SK-N-SH (cell line): ENCODE measurements at regions not wholly inside any gene's neighbourhood (a gene's known extent, or its start where the extent isn't known, plus 50 kb on each side); places are given as distances from the start of the nearest gene placed in this dataset.

Source experiments
- CTCF ChIA-PET: fragments of 300-600, 350-600 bp; formaldehyde crosslinking; extraction: SDS; loops from one replicate; lab custom pipeline; 2021; lab: Yijun Ruan, JAX
- POLR2A ChIA-PET: fragments of 350-600 bp; sonication (Branson Sonifier 250); formaldehyde crosslinking; extraction: SDS; loops from one replicate; lab custom pipeline; 2020; ENCODE audit warnings: antibody characterized with exemption, inconsistent platforms; lab: Yijun Ruan, JAX
- DNase-seq: peaks from one replicate; pipeline ENCODE4 v3.0.0; 2012
- H2AFZ ChIP-seq: fragments of 200-600 bp; sonication (generic); 2 replicates; pipeline ENCODE4 v1.8.1; 2016; ENCODE audit warnings: antibody characterized with exemption, mild to moderate bottlenecking, low read depth
- H3F3A ChIP-seq: fragments of 200-600 bp; sonication (generic); replicated peaks from 2 replicates; pipeline ENCODE3; 2016; ENCODE audit warnings: antibody characterized with exemption, mild to moderate bottlenecking; ENCODE audit not compliant: insufficient read depth
- H3K27ac ChIP-seq, 2 experiments: fragments of 200-500 bp in 1 of 2; fragments of 200-600 bp in 1 of 2; sonication (Bioruptor generic) in 1 of 2; sonication (generic), shearing (Covaris generic) in 1 of 2; 2 replicates each; pipeline versions ENCODE4 v1.5.1 to v1.6.1; 2014 to 2016; ENCODE audit warnings: low read depth in 2 of 2, inconsistent platforms in 1 of 2, low read length in 1 of 2, mild to moderate bottlenecking in 1 of 2, mixed read lengths in 1 of 2
- H3K27me3 ChIP-seq: fragments of 200-600 bp; sonication (generic), shearing (Covaris generic); 2 replicates; pipeline ENCODE4 v1.6.1; 2016; ENCODE audit warnings: mixed run types; ENCODE audit not compliant: insufficient read depth
- H3K36me3 ChIP-seq, 2 experiments: fragments of 200-500 bp in 1 of 2; fragments of 200-600 bp in 1 of 2; sonication (Bioruptor generic) in 1 of 2; sonication (generic) in 1 of 2; replicated peaks in 1 of 2; 2 replicates each; pipeline versions ENCODE3 to v1.5.1; 2014 to 2016; ENCODE audit warnings: low read length in 1 of 2, mild to moderate bottlenecking in 1 of 2; ENCODE audit not compliant: insufficient read depth in 2 of 2, control insufficient read depth in 1 of 2
- H3K4me1 ChIP-seq, 2 experiments: fragments of 200-500 bp in 1 of 2; fragments of 200-600 bp in 1 of 2; sonication (Bioruptor generic) in 1 of 2; sonication (generic), shearing (Covaris generic) in 1 of 2; 2 replicates each; pipeline versions ENCODE4 v1.5.1 to v1.6.1; 2014 to 2016; ENCODE audit warnings: low read depth in 1 of 2, low read length in 1 of 2, mixed run types in 1 of 2; ENCODE audit not compliant: insufficient read depth in 2 of 2, control insufficient read depth in 1 of 2
- H3K4me2 ChIP-seq: fragments of 200-600 bp; sonication (generic), shearing (Covaris generic); 2 replicates; pipeline ENCODE4 v1.6.1; 2017; ENCODE audit warnings: mixed run types
- H3K4me3 ChIP-seq, 2 experiments: fragments of 200-500 bp in 1 of 2; fragments of 200-600 bp in 1 of 2; sonication (Bioruptor generic) in 1 of 2; sonication (generic), shearing (Covaris generic) in 1 of 2; 2 replicates each; pipeline versions ENCODE4 v1.5.1 to v1.8.1; 2014 to 2016; ENCODE audit warnings: low read depth in 2 of 2, inconsistent platforms in 1 of 2, low read length in 1 of 2, mild to moderate bottlenecking in 1 of 2, mixed read lengths in 1 of 2, moderate library complexity in 1 of 2
- H3K79me2 ChIP-seq: fragments of 200-600 bp; sonication (generic); 2 replicates; pipeline ENCODE4 v1.8.1; 2017; ENCODE audit warnings: mild to moderate bottlenecking; ENCODE audit not compliant: insufficient read depth
- H3K9ac ChIP-seq: fragments of 200-600 bp; sonication (generic); 2 replicates; pipeline ENCODE4 v1.6.1; 2017; ENCODE audit warnings: mixed run types
- H3K9me2 ChIP-seq: fragments of 200-600 bp; sonication (generic); 2 replicates; pipeline ENCODE4 v1.6.1; 2017; ENCODE audit warnings: mixed run types
- H3K9me3 ChIP-seq: fragments of 200-600 bp; sonication (generic); 2 replicates; pipeline ENCODE4 v1.6.1; 2017; ENCODE audit warnings: mixed run types, mild to moderate bottlenecking, moderate library complexity
- H4K20me1 ChIP-seq: fragments of 200-600 bp; sonication (generic); 2 replicates; pipeline ENCODE4 v1.6.1; 2017; ENCODE audit warnings: mild to moderate bottlenecking, mixed run types; ENCODE audit not compliant: insufficient read depth
- CHD2 ChIP-seq: fragments of 150-350 bp; IDR thresholded peaks from 2 replicates; pipeline ENCODE4 v1.6.1; 2018; ENCODE audit warnings: low read length; ENCODE audit not compliant: partially characterized antibody
- ELF1 ChIP-seq: IDR thresholded peaks from 2 replicates; pipeline ENCODE4 v1.4.0; 2012
- EP300 ChIP-seq, 2 experiments: IDR thresholded peaks; 2 replicates each; pipeline versions ENCODE4 v1.4.0 to v1.6.1; 2012; ENCODE audit warnings: borderline replicate concordance in 1 of 2, low read depth in 1 of 2, low read length in 1 of 2
- EZH2phosphoT487 ChIP-seq: fragments of 200-600 bp; sonication (generic); IDR thresholded peaks from 2 replicates; pipeline ENCODE4 v1.6.1; 2017; ENCODE audit warnings: low read depth, mixed run types, mild to moderate bottlenecking, antibody characterized with exemption, moderate library complexity, borderline replicate concordance
- FOXJ3 ChIP-seq: sonication (generic); formaldehyde crosslinking; IDR thresholded peaks from 2 replicates; pipeline ENCODE4 v1.5.1; 2020; ENCODE audit warnings: mild to moderate bottlenecking, missing genetic modification reagents
- FOXM1 ChIP-seq: IDR thresholded peaks from 2 replicates; pipeline ENCODE4 v1.4.0; 2012; ENCODE audit warnings: low read depth, mild to moderate bottlenecking
- GABPA ChIP-seq: IDR thresholded peaks from 2 replicates; pipeline ENCODE4 v1.4.0; 2012; ENCODE audit warnings: low read depth, mild to moderate bottlenecking
- JUND ChIP-seq: IDR thresholded peaks from 2 replicates; pipeline ENCODE4 v1.4.0; 2012
- MAX ChIP-seq: IDR thresholded peaks from 2 replicates; pipeline ENCODE4 v1.4.0; 2012; ENCODE audit warnings: low read depth
- MXI1 ChIP-seq: IDR thresholded peaks from 2 replicates; pipeline ENCODE4 v1.6.1; 2012; ENCODE audit warnings: mild to moderate bottlenecking, low read depth, low read length, improper control_type of control experiment
- NFIC ChIP-seq: IDR thresholded peaks from 2 replicates; pipeline ENCODE4 v1.4.0; 2012; ENCODE audit warnings: borderline replicate concordance
- NRF1 ChIP-seq: IDR thresholded peaks from 2 replicates; pipeline ENCODE4 v1.6.1; 2012; ENCODE audit warnings: low read depth, mild to moderate bottlenecking, low read length
- PBX3 ChIP-seq: IDR thresholded peaks from 2 replicates; pipeline ENCODE4; 2012
- POLR2AphosphoS5 ChIP-seq: IDR thresholded peaks from 2 replicates; pipeline ENCODE4 v1.6.1; 2012; ENCODE audit warnings: low read depth, low read length
- RAD21 ChIP-seq: IDR thresholded peaks from 2 replicates; pipeline ENCODE4 v1.6.1; 2012; ENCODE audit warnings: mild to moderate bottlenecking, low read length
- RXRA ChIP-seq: IDR thresholded peaks from 2 replicates; pipeline ENCODE4 v1.4.0; 2012; ENCODE audit warnings: low read depth, mild to moderate bottlenecking, borderline replicate concordance
- SMC3 ChIP-seq: IDR thresholded peaks from 2 replicates; pipeline ENCODE4 v1.6.1; 2012; ENCODE audit warnings: low read depth, low read length, improper control_type of control experiment
- YY1 ChIP-seq: IDR thresholded peaks from 2 replicates; pipeline ENCODE4 v1.4.0; 2012; ENCODE audit warnings: low read depth, mild to moderate bottlenecking
- WGBS: methylation state at CpG from one replicate; pipeline ENCODE4 v1.1.6; 2017; ENCODE audit warnings: low lambda C conversion rate; 5-methylcytosine and 5-hydroxymethylcytosine counted together
- TF ChIP-seq, protein P1 (sequence below): fragments of 150-350 bp; IDR thresholded peaks from 2 replicates; pipeline ENCODE4 v1.6.1; 2017; ENCODE audit warnings: antibody characterized with exemption, low read length, low read depth, borderline replicate concordance
- TF ChIP-seq, protein P2 (sequence below): IDR thresholded peaks from 2 replicates; pipeline ENCODE4 v1.6.1; 2012; ENCODE audit warnings: mild to moderate bottlenecking, low read depth, low read length, moderate library complexity
- TF ChIP-seq, protein P3 (sequence below): fragments of 150-350 bp; IDR thresholded peaks from 2 replicates; pipeline ENCODE4 v1.6.1; 2016; ENCODE audit warnings: mild to moderate bottlenecking, low read depth, low read length

DNA sequence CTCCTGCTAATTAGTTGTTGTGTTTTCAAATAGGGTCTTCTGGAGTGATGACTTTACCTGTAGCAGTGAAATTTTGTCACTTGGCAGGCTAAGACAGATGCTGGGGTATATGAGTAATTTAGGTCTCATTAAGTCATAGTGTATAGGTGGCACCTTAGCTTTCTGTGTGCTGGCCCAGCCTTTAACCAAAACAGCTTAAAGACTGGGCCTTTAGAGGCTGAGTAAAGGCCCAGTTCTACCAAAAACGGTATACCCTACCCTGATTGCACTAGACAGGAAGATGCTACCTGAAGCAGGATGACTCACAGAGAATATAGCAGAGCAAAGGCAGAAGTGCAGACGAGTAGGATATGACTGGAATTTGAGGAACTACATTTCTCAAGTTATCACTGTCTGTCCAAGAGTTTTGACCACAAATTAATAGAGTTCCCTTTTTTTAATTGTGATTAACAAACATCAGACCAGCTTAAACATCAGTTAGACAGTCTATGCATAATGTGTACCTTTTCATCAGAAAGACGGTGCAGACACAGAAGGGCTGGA lies 337.9 kb upstream of the SALL3 start:
- TF ChIP-seq, protein P1, sequence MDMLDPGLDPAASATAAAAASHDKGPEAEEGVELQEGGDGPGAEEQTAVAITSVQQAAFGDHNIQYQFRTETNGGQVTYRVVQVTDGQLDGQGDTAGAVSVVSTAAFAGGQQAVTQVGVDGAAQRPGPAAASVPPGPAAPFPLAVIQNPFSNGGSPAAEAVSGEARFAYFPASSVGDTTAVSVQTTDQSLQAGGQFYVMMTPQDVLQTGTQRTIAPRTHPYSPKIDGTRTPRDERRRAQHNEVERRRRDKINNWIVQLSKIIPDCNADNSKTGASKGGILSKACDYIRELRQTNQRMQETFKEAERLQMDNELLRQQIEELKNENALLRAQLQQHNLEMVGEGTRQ: no peak
- TF ChIP-seq EZH2phosphoT487 (no peak), NFIC (no peak), GABPA (no peak), RAD21 (no peak), SMC3 (no peak), RXRA (no peak)
- H3K9me2 ChIP-seq: no peaks in the 10 kb centered on the region
- no peak for DNase-seq
- H3K4me2 ChIP-seq: no peak overlapping the region
- no peaks in the 10 kb centered on the region for H3K79me2 ChIP-seq
- 0% methylated on average over 3 of the region's 3 CpGs for WGBS
- no peak overlapping the region for H3K27ac ChIP-seq
- no peak overlapping the region for H3K4me3 ChIP-seq
- H2AFZ ChIP-seq: no peak overlapping the region
- H3K27me3 ChIP-seq: no peaks in the 10 kb centered on the region
- no peaks in the 10 kb centered on the region for H4K20me1 ChIP-seq
- H3K9ac ChIP-seq: no peak overlapping the region
- no peaks in the 10 kb centered on the region for H3K4me1 ChIP-seq
- H3F3A ChIP-seq: no peaks in the 10 kb centered on the region
- H3K36me3 ChIP-seq: no peaks in the 10 kb centered on the region
- CTCF ChIA-PET: no interaction called here
- no peaks in the 10 kb centered on the region for H3K9me3 ChIP-seq
- POLR2A ChIA-PET: no interaction called here

- no peak overlapping the region for H2AFZ ChIP-seq
- H3K36me3 ChIP-seq: no peaks in the 10 kb centered on the region
- no peak overlapping the region for H3K4me3 ChIP-seq
- WGBS: 3% methylated on average over 10 of the region's 11 CpGs
- no peaks in the 10 kb centered on the region for H3K79me2 ChIP-seq
- no peak overlapping the region for H3K4me2 ChIP-seq
- no peaks in the 10 kb centered on the region for H3K4me1 ChIP-seq
- no peak overlapping the region for H3K9ac ChIP-seq
- no peaks in the 10 kb centered on the region for H4K20me1 ChIP-seq
- TF ChIP-seq PBX3 (no peak), EP300 (IDR thresholded peaks at IDR 0.05; ENCODE audit: borderline replicate concordance in 1 of 2, low read depth in 1 of 2, low read length in 1 of 2) (no peak), YY1 (no peak), MAX (no peak), ELF1 (no peak), MXI1 (no peak), JUND (no peak), NFIC (no peak), CHD2 (no peak), FOXM1 (no peak), POLR2AphosphoS5 (no peak), FOXJ3 (CRISPR knock-in tag) (no peak), NRF1 (no peak)
- TF ChIP-seq, protein P2, sequence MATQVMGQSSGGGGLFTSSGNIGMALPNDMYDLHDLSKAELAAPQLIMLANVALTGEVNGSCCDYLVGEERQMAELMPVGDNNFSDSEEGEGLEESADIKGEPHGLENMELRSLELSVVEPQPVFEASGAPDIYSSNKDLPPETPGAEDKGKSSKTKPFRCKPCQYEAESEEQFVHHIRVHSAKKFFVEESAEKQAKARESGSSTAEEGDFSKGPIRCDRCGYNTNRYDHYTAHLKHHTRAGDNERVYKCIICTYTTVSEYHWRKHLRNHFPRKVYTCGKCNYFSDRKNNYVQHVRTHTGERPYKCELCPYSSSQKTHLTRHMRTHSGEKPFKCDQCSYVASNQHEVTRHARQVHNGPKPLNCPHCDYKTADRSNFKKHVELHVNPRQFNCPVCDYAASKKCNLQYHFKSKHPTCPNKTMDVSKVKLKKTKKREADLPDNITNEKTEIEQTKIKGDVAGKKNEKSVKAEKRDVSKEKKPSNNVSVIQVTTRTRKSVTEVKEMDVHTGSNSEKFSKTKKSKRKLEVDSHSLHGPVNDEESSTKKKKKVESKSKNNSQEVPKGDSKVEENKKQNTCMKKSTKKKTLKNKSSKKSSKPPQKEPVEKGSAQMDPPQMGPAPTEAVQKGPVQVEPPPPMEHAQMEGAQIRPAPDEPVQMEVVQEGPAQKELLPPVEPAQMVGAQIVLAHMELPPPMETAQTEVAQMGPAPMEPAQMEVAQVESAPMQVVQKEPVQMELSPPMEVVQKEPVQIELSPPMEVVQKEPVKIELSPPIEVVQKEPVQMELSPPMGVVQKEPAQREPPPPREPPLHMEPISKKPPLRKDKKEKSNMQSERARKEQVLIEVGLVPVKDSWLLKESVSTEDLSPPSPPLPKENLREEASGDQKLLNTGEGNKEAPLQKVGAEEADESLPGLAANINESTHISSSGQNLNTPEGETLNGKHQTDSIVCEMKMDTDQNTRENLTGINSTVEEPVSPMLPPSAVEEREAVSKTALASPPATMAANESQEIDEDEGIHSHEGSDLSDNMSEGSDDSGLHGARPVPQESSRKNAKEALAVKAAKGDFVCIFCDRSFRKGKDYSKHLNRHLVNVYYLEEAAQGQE: no peak
- TF ChIP-seq, protein P3, sequence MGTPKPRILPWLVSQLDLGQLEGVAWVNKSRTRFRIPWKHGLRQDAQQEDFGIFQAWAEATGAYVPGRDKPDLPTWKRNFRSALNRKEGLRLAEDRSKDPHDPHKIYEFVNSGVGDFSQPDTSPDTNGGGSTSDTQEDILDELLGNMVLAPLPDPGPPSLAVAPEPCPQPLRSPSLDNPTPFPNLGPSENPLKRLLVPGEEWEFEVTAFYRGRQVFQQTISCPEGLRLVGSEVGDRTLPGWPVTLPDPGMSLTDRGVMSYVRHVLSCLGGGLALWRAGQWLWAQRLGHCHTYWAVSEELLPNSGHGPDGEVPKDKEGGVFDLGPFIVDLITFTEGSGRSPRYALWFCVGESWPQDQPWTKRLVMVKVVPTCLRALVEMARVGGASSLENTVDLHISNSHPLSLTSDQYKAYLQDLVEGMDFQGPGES: no peak
- no peaks in the 10 kb centered on the region for H3K9me2 ChIP-seq
- ChIA-PET POLR2A (no interaction called here), CTCF (no interaction called here)
- no peaks in the 10 kb centered on the region for H3K27me3 ChIP-seq
- H3F3A ChIP-seq: no peaks in the 10 kb centered on the region
- no peak overlapping the region for H3K27ac ChIP-seq
- no peak for DNase-seq
- H3K9me3 ChIP-seq: no peaks in the 10 kb centered on the region
Observed at GRCh38 chr18:78642296-78642951, 337.2 kb upstream of the SALL3 start.
